A549 (cell line): ENCODE measurements at regions not wholly inside any gene's neighbourhood (a gene's known extent, or its start where the extent isn't known, plus 50 kb on each side); places are given as distances from the start of the nearest gene placed in this dataset.

ENCODE experiments used
- ATAC-seq, 2 experiments: fragments of 200-7000 bp in 1 of 2; fragments of >200 bp in 1 of 2; cut with Nextera tagmentation in 1 of 2; cut with Tn5 transposase in 1 of 2; 3 replicates each; pipeline versions ENCODE4 v1.8.0 to v1.9.1; 2018 to 2020; ENCODE audit warnings: mild to moderate bottlenecking in 1 of 2, moderate library complexity in 1 of 2
- CTCF ChIA-PET: fragments of 300-600 bp; sonication (Branson Sonifier 250); formaldehyde crosslinking; extraction: SDS; loops from one replicate; lab custom pipeline; 2021; ENCODE audit warnings: antibody characterized with exemption, inconsistent platforms; lab: Yijun Ruan, JAX
- POLR2A ChIA-PET: fragments of 350-600 bp; formaldehyde crosslinking; extraction: SDS; loops from one replicate; lab custom pipeline; 2021; ENCODE audit warnings: antibody characterized with exemption, inconsistent platforms; lab: Yijun Ruan, JAX
- DNase-seq, 2 experiments: peaks; one replicate each; pipeline versions ENCODE4 v3.0.0 to v3.0.0-alpha.2; 2011 to 2016; ENCODE audit warnings: low read depth in 1 of 2, low spot score in 1 of 2
- FAIRE-seq: peaks from 2 replicates; lab custom pipeline; 2011; peaks lifted over from hg19 to GRCh38; lab: Jason Lieb, UNC
- H3K27ac ChIP-seq, 2 experiments: fragments of >200 bp; sonication (Bioruptor Twin); formaldehyde crosslinking; 3 replicates each; pipeline ENCODE4 v1.5.1; 2016 to 2017
- H3K4me1 ChIP-seq: fragments of >200 bp; sonication (Bioruptor Twin); formaldehyde crosslinking; 3 replicates; pipeline ENCODE4 v1.6.1; 2016
- H3K4me2 ChIP-seq: fragments of >200 bp; sonication (Bioruptor Twin); formaldehyde crosslinking; 3 replicates; pipeline ENCODE4 v1.6.1; 2016
- H3K4me3 ChIP-seq: fragments of >200 bp; sonication (Bioruptor Twin); formaldehyde crosslinking; 3 replicates; pipeline ENCODE4 v1.5.1; 2016
- H3K9me3 ChIP-seq: fragments of >200 bp; sonication (Bioruptor Twin); formaldehyde crosslinking; 3 replicates; pipeline ENCODE4 v1.6.1; 2016
- BHLHE40 ChIP-seq: IDR thresholded peaks from 2 replicates; pipeline ENCODE4 v1.6.1; 2012; ENCODE audit warnings: low read depth, low read length, inconsistent platforms
- EP300 ChIP-seq, 2 experiments: fragments of >200 bp; sonication (Bioruptor Twin); formaldehyde crosslinking; IDR thresholded peaks; 2 replicates in 1 of 2; 3 replicates in 1 of 2; pipeline ENCODE4 v1.6.1; 2016 to 2017
- ESRRA ChIP-seq: fragments of 150-350 bp; IDR thresholded peaks from 2 replicates; pipeline ENCODE4 v1.6.1; 2014; ENCODE audit warnings: mild to moderate bottlenecking, low read length, borderline replicate concordance
- FOSB ChIP-seq: fragments of 250-450 bp; sonication (Bioruptor Pico); IDR thresholded peaks from 2 replicates; pipeline ENCODE4 v1.5.0; 2020; ENCODE audit warnings: mild to moderate bottlenecking, moderate library complexity
- GATA3 ChIP-seq: IDR thresholded peaks from 2 replicates; pipeline ENCODE4 v1.6.1; 2012; ENCODE audit warnings: borderline replicate concordance
- HOXB13 ChIP-seq: fragments of 250-450 bp; sonication (Bioruptor Pico); IDR thresholded peaks from 2 replicates; pipeline ENCODE4 v1.5.0; 2020; ENCODE audit warnings: low read depth, mild to moderate bottlenecking, moderate library complexity
- KDM1A ChIP-seq: fragments of 200-600 bp; sonication (generic); IDR thresholded peaks from 2 replicates; pipeline ENCODE4 v1.6.1; 2016; ENCODE audit warnings: low read depth, mild to moderate bottlenecking
- MAZ ChIP-seq: fragments of 150-350 bp; IDR thresholded peaks from 2 replicates; pipeline ENCODE4 v1.6.1; 2014; ENCODE audit warnings: antibody characterized with exemption, low read depth, low read length, borderline replicate concordance
- NFE2L2 ChIP-seq: fragments of 150-350 bp; conservative IDR thresholded peaks from 2 replicates; pipeline ENCODE4 v1.6.1; 2014; ENCODE audit warnings: low read length
- POLR2A ChIP-seq: IDR thresholded peaks from 2 replicates; pipeline ENCODE4 v1.6.1; 2012; ENCODE audit warnings: mild to moderate bottlenecking, low read length
- RARB ChIP-seq: fragments of 250-450 bp; sonication (Bioruptor Pico); IDR thresholded peaks from 2 replicates; pipeline ENCODE4 v1.8.0; 2021; ENCODE audit warnings: mild to moderate bottlenecking, moderate library complexity
- ZC3H11A ChIP-seq: fragments of 450-650 bp; IDR thresholded peaks from 2 replicates; pipeline ENCODE4 v1.6.1; 2014; ENCODE audit warnings: antibody characterized with exemption, mild to moderate bottlenecking
- ZFP36 ChIP-seq: fragments of 450-650 bp; IDR thresholded peaks from 2 replicates; pipeline ENCODE4 v1.6.1; 2014; ENCODE audit warnings: borderline replicate concordance; ENCODE audit not compliant: partially characterized antibody
- WGBS: methylation state at CpG from one replicate; pipeline ENCODE4 v1.1.6; 2017; ENCODE audit errors: missing lambda C conversion rate; 5-methylcytosine and 5-hydroxymethylcytosine counted together
- TF ChIP-seq, protein P1 (sequence below): fragments of >200 bp; sonication (Bioruptor Twin); formaldehyde crosslinking; IDR thresholded peaks from 2 replicates; pipeline ENCODE4 v1.6.1; 2016
- TF ChIP-seq, protein P2 (sequence below): IDR thresholded peaks from 2 replicates; pipeline ENCODE4 v1.6.1; 2012
- TF ChIP-seq, protein P3 (sequence below): fragments of 250-450 bp; sonication (Bioruptor Pico); IDR thresholded peaks from 2 replicates; pipeline ENCODE4 v1.5.0; 2021; ENCODE audit warnings: mild to moderate bottlenecking, moderate library complexity, borderline replicate concordance
- TF ChIP-seq, protein P4 (sequence below): fragments of 250-450 bp; sonication (Bioruptor Pico); IDR thresholded peaks from 2 replicates; pipeline ENCODE4 v1.5.0; 2020; ENCODE audit warnings: low read depth, mild to moderate bottlenecking, moderate library complexity
- TF ChIP-seq, protein P5 (sequence below): IDR thresholded peaks from 2 replicates; pipeline ENCODE4 v1.6.1; 2012
- TF ChIP-seq, protein P6 (sequence below): fragments of >200 bp; sonication (Bioruptor Twin); formaldehyde crosslinking; IDR thresholded peaks from 3 replicates; pipeline ENCODE4 v1.5.1; 2016

DNA sequence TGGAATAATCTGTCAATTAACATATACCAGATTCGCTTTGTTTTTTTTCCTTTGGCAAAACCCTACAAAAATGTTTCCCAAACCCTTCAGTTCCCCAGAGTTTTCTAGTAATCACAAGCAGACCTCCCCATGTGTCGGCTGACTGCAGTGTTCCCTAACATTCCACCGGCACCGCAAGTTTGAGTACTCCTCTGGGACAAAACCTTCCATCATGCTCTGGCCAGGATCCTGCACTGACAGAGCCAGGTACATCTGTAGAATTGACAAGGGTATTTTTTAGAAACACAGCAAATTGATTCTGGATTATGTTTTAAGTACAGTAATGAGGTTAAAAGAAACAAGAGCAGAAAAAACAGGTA lies 174.7 kb downstream of the GAS1 start:
- FAIRE-seq = no peak
- POLR2A ChIA-PET = no interaction called here

DNA sequence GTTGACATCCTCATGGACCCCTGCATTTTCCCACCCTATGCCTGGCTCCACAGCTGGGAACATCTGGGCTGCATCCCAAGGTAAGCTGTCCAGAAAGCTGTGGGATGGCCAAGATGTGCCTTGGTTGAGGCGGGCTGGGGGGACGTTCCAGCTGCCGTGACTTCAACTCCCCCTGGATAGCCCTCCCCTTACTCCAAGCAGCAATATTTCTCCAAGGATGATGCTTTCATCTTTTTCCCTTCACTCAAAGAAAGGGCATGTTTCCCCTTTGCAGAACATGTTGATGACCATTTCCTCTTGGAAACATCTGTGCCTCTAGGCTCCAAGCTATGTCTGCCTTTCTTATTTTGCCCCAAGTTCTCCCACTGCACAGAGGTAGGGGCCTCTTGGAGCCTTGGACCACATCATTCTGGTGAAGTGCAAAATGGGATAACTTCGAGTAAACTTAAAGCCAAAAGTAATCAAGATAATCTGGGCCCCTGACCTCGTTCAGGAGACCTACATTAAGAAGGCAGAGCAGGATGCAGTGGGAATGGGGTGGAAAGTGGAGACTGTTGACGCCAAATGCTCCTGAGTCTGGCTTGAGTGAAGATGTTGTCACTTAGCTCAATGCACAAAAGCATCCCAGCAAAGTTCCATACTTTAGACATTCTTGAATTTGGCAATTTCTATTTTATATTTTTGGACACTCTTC lies 175.2 kb downstream of the GAS1 start:
- DNase-seq = no peak
- H3K4me3 ChIP-seq = no peak overlapping the region
- no peak overlapping the region for H3K27ac ChIP-seq
- H3K4me2 ChIP-seq = no peak overlapping the region
- no peak for FAIRE-seq
- no peaks in the 10 kb centered on the region for H3K4me1 ChIP-seq
- under 1% methylated on average over 6 of the region's 6 CpGs for WGBS
- TF ChIP-seq, protein P1, sequence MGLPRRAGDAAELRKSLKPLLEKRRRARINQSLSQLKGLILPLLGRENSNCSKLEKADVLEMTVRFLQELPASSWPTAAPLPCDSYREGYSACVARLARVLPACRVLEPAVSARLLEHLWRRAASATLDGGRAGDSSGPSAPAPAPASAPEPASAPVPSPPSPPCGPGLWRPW = no peak
- TF ChIP-seq, protein P2, sequence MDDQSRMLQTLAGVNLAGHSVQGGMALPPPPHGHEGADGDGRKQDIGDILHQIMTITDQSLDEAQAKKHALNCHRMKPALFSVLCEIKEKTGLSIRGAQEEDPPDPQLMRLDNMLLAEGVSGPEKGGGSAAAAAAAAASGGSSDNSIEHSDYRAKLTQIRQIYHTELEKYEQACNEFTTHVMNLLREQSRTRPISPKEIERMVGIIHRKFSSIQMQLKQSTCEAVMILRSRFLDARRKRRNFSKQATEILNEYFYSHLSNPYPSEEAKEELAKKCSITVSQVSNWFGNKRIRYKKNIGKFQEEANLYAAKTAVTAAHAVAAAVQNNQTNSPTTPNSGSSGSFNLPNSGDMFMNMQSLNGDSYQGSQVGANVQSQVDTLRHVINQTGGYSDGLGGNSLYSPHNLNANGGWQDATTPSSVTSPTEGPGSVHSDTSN = no peak
- no peak for TF ChIP-seq ZC3H11A
- TF ChIP-seq, all 56 proteins: peak for 0
- no peaks in the 10 kb centered on the region for H3K9me3 ChIP-seq
- ChIA-PET CTCF (no interaction called here), POLR2A (no interaction called here)
- no peak for ATAC-seq

More for the DNA sequence above, 174.7 kb downstream of the GAS1 start:
- CTCF ChIA-PET = no interaction called here
- DNase-seq (no peak), ATAC-seq (no peak)
- H3K4me1 ChIP-seq = no peaks in the 10 kb centered on the region
- WGBS = 40% methylated on average over 4 of the region's 4 CpGs
- no peak overlapping the region for H3K4me2 ChIP-seq
- no peaks in the 10 kb centered on the region for H3K9me3 ChIP-seq
- TF ChIP-seq POLR2A = no peak
- TF ChIP-seq, protein P3, sequence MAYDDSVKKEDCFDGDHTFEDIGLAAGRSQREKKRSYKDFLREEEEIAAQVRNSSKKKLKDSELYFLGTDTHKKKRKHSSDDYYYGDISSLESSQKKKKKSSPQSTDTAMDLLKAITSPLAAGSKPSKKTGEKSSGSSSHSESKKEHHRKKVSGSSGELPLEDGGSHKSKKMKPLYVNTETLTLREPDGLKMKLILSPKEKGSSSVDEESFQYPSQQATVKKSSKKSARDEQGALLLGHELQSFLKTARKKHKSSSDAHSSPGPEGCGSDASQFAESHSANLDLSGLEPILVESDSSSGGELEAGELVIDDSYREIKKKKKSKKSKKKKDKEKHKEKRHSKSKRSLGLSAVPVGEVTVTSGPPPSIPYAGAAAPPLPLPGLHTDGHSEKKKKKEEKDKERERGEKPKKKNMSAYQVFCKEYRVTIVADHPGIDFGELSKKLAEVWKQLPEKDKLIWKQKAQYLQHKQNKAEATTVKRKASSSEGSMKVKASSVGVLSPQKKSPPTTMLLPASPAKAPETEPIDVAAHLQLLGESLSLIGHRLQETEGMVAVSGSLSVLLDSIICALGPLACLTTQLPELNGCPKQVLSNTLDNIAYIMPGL = no peak
- no peak for TF ChIP-seq MAZ
- TF ChIP-seq, protein P4, sequence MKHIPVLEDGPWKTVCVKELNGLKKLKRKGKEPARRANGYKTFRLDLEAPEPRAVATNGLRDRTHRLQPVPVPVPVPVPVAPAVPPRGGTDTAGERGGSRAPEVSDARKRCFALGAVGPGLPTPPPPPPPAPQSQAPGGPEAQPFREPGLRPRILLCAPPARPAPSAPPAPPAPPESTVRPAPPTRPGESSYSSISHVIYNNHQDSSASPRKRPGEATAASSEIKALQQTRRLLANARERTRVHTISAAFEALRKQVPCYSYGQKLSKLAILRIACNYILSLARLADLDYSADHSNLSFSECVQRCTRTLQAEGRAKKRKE (CRISPR knock-in tag) = no peak
- no peak overlapping the region for H3K27ac ChIP-seq
- H3K4me3 ChIP-seq = no peak overlapping the region

DNA sequence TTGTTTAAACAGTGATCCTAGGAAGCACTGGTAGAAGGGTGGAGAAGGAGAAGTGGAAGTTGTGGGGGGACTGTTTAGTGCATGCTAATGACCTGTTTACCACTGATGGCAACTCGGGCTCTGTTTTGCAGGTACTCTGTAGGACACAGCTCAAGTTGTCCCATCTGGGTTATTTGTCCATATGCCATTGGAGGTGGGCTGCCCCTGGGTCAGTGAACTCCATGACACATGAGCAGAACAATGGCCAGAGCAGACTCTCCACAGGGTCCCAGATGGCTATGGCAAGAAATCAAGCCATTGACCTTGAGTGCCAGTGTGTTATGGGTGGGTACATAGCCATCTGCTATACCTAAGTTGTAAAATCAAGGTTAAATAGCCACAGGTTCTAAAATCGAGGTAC lies 175.9 kb downstream of the GAS1 start:
- H3K4me3 ChIP-seq = no peak overlapping the region
- ATAC-seq (no peak), FAIRE-seq (no peak), DNase-seq (no peak)
- H3K4me1 ChIP-seq = no peaks in the 10 kb centered on the region
- no peaks in the 10 kb centered on the region for H3K9me3 ChIP-seq
- 0% methylated on average over 2 of the region's 2 CpGs for WGBS
- ChIA-PET CTCF (no interaction called here), POLR2A (no interaction called here)
- no peak overlapping the region for H3K27ac ChIP-seq
- no peak overlapping the region for H3K4me2 ChIP-seq
- no peak for TF ChIP-seq ESRRA
- TF ChIP-seq, protein P1 = no peak
- no peak for TF ChIP-seq KDM1A
- no peak for TF ChIP-seq GATA3
- TF ChIP-seq BHLHE40 = no peak
- TF ChIP-seq, protein P5, sequence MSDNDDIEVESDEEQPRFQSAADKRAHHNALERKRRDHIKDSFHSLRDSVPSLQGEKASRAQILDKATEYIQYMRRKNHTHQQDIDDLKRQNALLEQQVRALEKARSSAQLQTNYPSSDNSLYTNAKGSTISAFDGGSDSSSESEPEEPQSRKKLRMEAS = no peak
- TF ChIP-seq RARB (CRISPR knock-in tag) = no peak
- TF ChIP-seq, protein P3 = no peak
- no peak for TF ChIP-seq FOSB
- TF ChIP-seq, protein P6, sequence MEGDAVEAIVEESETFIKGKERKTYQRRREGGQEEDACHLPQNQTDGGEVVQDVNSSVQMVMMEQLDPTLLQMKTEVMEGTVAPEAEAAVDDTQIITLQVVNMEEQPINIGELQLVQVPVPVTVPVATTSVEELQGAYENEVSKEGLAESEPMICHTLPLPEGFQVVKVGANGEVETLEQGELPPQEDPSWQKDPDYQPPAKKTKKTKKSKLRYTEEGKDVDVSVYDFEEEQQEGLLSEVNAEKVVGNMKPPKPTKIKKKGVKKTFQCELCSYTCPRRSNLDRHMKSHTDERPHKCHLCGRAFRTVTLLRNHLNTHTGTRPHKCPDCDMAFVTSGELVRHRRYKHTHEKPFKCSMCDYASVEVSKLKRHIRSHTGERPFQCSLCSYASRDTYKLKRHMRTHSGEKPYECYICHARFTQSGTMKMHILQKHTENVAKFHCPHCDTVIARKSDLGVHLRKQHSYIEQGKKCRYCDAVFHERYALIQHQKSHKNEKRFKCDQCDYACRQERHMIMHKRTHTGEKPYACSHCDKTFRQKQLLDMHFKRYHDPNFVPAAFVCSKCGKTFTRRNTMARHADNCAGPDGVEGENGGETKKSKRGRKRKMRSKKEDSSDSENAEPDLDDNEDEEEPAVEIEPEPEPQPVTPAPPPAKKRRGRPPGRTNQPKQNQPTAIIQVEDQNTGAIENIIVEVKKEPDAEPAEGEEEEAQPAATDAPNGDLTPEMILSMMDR = no peak
- TF ChIP-seq NFE2L2 = no peak
- TF ChIP-seq ZFP36 = no peak
- no peak for TF ChIP-seq HOXB13
- TF ChIP-seq EP300 (IDR thresholded peaks at IDR 0.05) = no peak
- TF ChIP-seq, protein P4 (CRISPR knock-in tag) = no peak
